22Rv1 (cell line): ENCODE measurements at regions not wholly inside any gene's neighbourhood (a gene's known extent, or its start where the extent isn't known, plus 50 kb on each side); places are given as distances from the start of the nearest gene placed in this dataset.

ENCODE experiments used
- H3K27ac ChIP-seq: fragments of 450-650 bp; 2 replicates; pipeline ENCODE4 v1.5.1; 2017
- ZFX ChIP-seq: fragments of 450-650 bp; IDR thresholded peaks from 2 replicates; pipeline ENCODE4 v1.6.1; 2017; ENCODE audit warnings: antibody characterized with exemption, borderline replicate concordance
- TF ChIP-seq, protein P1 (sequence below): fragments of 450-650 bp; IDR thresholded peaks from 2 replicates; pipeline ENCODE4 v1.5.1; 2017; ENCODE audit warnings: mild to moderate bottlenecking

DNA sequence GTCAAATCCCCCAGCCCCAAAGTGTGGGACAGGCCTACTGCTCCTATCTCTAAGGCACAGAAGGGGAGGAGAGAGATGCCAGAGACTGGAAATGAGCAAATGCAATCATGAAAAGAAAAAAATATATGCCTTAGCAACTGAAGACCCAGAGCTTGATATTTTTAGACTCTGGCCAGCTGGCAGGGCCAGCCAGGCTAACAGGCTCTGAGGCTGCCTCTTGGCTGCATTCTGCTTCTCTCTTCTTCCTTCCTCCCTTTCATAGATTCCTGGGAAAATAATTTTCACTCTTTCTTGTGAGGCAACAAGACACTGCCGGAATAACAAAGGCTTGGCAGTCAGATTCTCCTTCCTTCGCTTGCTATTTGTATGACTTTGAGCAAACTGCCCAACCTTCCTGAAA, 209.1 kb downstream of the RAD51AP2 start:
- TF ChIP-seq ZFX: no peak
- TF ChIP-seq, protein P1, sequence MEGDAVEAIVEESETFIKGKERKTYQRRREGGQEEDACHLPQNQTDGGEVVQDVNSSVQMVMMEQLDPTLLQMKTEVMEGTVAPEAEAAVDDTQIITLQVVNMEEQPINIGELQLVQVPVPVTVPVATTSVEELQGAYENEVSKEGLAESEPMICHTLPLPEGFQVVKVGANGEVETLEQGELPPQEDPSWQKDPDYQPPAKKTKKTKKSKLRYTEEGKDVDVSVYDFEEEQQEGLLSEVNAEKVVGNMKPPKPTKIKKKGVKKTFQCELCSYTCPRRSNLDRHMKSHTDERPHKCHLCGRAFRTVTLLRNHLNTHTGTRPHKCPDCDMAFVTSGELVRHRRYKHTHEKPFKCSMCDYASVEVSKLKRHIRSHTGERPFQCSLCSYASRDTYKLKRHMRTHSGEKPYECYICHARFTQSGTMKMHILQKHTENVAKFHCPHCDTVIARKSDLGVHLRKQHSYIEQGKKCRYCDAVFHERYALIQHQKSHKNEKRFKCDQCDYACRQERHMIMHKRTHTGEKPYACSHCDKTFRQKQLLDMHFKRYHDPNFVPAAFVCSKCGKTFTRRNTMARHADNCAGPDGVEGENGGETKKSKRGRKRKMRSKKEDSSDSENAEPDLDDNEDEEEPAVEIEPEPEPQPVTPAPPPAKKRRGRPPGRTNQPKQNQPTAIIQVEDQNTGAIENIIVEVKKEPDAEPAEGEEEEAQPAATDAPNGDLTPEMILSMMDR: no peak
- no peak overlapping the region for H3K27ac ChIP-seq

DNA sequence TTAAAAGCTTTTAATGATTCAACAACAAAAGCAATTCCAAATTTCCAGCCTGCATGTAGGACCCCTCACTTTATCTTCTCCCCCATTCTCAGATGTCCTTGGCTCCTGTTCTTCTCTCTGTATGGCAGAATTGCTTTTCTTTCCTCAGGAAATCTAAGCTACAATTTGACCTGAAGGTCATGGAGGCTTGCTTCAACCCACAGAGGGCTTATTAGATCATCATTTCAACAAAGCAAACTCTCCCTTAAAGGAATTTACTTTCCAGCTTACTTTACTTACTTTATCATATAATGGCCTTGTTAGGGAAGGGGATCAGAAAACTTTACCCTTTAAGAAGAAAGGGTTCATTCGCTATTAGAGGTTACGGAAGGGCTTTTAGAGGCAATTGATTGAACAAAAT, 211.5 kb downstream of the RAD51AP2 start:
- no peak overlapping the region for H3K27ac ChIP-seq
- TF ChIP-seq ZFX: no peak
- TF ChIP-seq, protein P1: no peak

- no peak overlapping the region for H3K27ac ChIP-seq
- TF ChIP-seq, protein P1: no peak
- TF ChIP-seq ZFX: no peak
Observed at GRCh38 chr2:17306219-17306618, 212.0 kb downstream of the RAD51AP2 start.

GRCh38 chr2:17303521-17303920, 214.7 kb downstream of the RAD51AP2 start:
- no peak for TF ChIP-seq ZFX
- TF ChIP-seq, protein P1: no peak
- no peak overlapping the region for H3K27ac ChIP-seq

DNA sequence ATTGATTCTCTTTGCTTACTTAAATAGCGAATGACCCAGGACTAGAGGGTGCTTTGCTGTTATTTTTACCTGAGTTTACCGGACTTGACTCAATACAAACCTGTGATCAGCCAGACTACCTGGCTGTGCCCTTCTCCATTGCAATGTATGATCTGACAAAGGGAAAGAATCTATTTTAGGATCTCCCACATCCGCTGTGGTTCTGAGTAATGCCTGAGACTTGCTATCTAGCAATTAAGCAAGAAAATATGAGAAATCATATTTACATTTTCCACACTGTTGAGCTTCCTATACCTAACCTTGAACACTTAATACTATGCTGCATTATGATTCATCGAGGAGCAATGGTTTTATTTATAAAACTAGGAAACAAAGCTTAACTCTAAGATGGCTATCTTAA, 215.2 kb downstream of the RAD51AP2 start:
- no peak overlapping the region for H3K27ac ChIP-seq
- TF ChIP-seq, protein P1: no peak
- no peak for TF ChIP-seq ZFX

- no peak overlapping the region for H3K27ac ChIP-seq
- TF ChIP-seq, protein P1: no peak
- no peak for TF ChIP-seq ZFX
Observed at GRCh38 chr2:17302281-17302680, 216.0 kb downstream of the RAD51AP2 start.

DNA sequence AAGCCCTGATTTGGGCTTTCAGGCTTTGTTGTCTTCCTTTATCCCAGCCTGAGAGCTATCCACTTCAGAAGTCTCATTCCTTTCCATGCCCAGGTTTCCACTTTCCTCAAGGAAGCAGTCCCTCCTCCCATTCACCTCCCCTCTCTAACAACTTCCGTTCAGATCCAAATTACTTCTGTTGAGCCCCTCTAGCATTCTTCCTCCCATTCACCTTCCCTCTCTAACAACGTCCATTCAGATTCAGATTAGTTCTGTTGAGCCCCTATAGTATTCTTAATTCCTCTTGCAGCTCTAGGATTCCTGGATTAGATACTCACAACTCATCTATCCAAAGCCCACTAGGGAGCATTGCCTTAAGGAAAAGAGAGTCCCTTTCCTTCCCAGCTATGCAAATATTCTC, 216.8 kb downstream of the RAD51AP2 start:
- no peak for TF ChIP-seq ZFX
- TF ChIP-seq, protein P1: no peak

More for the DNA sequence above, 216.8 kb downstream of the RAD51AP2 start:
- no peak overlapping the region for H3K27ac ChIP-seq
